Amniotic epithelial cell (primary cell): ENCODE measurements at regions not wholly inside any gene's neighbourhood (a gene's known extent, or its start where the extent isn't known, plus 50 kb on each side); places are given as distances from the start of the nearest gene placed in this dataset.

Experiments
- DNase-seq: peaks from one replicate; pipeline ENCODE4 v3.0.0-alpha.2; 2010; ENCODE audit warnings: low read depth

- no peak for DNase-seq
Measured at GRCh38 chr2:15794608-15795134, 145.7 kb upstream of the MYCN start.

- DNase-seq, result no peak
Measured at GRCh38 chr2:15795426-15795825, 144.9 kb upstream of the MYCN start.

DNA sequence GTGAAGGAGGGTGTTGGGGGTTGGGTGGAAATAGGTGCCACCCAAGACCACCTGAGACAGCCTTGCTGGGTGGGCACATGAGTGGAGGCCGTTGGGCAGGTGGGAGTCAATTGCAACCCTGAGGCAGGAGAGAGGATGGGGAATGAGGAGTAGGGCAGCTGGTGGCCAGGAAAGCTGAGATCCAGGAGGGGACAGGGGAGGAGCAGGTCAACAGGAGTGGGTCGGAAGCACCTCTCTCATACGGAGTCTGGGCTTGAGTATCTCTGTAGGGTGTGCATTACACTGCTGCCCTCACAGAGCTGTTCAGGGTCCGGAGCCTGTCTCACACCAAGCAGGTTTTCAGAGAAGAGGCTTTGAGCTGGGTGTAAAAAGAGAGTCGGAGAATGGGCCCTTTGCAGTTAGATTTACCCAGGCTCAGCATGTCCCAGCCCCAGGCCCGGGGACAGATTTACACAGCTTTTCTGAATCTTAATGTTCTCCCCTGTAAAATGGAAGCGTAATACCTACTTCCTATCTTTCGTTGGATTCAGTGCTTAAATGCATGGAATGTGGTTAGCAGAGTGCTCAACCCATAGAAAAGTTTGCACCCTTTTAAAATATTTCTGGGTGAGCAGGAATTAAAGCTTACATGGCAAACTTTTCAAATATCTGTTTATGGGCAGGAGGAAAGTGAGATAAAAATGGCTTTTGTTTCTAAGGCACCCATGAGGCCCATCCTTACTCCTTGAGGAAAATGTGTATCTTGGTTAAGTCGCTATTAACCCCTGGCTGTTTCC lies 144.0 kb upstream of the MYCN start:
- no peak for DNase-seq

GRCh38 chr2:15797231-15797938 lies 143.0 kb upstream of the MYCN start:
- DNase-seq, result no peak

- DNase-seq, result no peak
Measured at GRCh38 chr2:15797939-15798281, 142.4 kb upstream of the MYCN start.

DNA sequence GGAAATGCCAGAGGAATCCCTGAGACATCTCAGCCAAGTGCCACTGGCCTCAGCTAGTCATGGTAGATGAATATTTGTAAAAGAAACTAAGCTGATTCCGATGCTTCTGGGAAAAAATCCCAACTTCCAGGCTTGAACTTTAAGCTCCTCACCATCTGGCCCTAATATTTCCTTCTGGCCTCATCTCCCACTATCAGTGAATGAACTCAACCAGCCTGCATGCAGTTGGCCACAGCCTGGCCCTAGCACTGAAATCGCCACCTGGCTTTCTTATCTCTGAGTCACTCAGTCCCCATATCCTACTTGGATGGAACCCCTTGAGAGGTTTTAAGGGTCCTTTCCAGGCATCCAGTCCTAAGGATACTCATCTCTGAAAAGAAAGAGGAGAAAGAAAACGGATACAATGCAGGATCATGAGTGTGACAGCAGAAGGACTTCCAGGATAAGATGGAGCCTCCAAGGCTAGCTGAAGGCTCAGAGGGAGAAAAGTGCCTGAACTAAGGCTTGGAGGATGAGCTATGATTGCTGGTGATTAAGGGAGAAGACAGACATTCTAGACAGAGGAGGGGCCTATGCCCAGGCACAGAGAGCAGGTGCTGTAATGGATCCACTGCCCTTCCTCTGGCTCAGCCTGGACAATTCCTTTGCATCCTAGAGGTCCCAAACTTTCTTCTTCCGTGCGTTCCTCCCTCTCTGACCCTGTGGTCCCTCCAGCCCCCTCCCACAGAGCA lies 141.5 kb upstream of the MYCN start:
- DNase-seq, result no peak

- DNase-seq, result no peak
Measured at GRCh38 chr2:15799432-15799827, 140.9 kb upstream of the MYCN start.

- DNase-seq, result no peak
Measured at GRCh38 chr2:15800495-15801329, 139.6 kb upstream of the MYCN start.

- no peak for DNase-seq
Measured at GRCh38 chr2:15801439-15801838, 138.9 kb upstream of the MYCN start.

- DNase-seq, result no peak
Measured at GRCh38 chr2:15801904-15802303, 138.4 kb upstream of the MYCN start.

DNA sequence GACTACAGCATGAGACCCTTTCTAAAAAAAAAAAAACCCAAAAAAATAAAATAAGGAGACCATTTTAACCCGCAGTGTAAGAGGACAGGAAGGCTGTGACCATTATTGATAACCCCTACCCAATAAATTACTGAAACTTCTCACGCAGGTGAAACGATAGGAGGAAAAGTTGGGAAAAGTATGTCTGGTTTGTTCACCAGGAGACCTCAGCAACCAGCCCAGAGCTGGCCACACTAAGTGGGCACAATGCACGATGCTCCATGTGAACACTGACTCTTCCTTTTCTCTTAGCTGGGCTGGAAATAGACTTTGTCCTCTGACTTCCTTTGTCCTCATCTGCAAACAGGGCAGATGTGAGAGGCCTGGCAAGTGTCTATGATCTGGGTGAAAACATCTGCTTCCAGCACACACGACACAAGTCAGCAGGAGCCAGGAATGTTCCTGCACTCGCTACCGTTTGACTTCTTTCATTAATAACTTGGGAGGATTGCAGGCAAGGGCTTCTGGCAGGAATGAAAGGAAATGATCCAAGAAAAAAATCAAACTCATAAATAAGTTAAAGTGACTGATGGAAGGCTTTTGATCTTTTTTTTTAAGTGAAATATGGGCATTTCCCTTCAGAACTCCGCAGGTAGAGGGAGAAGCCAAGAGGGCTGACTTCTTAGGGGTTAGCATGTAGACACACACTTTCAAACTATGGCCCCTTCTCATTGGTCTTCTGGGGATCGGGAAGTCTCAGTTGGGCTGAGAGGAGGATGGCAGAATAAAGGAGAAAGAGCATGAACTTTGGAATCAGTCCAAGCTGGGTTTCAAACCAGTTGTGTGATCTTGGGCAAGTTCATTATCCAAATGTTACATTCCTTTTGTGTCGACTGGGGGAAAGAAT lies 137.4 kb upstream of the MYCN start:
- DNase-seq, result no peak

GRCh38 chr2:15803543-15804245 lies 136.7 kb upstream of the MYCN start:
- no peak for DNase-seq

- DNase-seq, result no peak
Measured at GRCh38 chr2:15804246-15804619, 136.1 kb upstream of the MYCN start.

GRCh38 chr2:15804691-15805090 lies 135.7 kb upstream of the MYCN start:
- no peak for DNase-seq

GRCh38 chr2:15805206-15805605 lies 135.1 kb upstream of the MYCN start:
- no peak for DNase-seq

DNA sequence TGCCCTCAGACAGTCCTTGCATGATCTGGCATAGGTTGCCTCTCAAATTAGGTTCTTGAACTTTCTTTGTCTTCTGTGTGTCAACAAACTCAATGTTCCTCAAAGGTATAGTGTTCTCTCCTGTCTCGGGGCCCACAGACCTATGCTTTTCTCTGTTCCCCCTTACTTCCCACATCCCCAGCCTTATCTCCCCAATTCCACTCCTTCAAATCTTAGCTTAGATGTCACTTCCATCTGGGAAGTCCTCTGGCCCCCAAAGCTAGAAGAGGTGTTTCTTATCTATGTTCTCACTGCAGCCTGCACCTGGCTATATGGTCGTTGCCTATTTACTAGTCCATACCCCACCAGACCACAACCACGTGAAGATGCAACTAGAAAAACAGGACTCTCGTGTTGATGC lies 134.6 kb upstream of the MYCN start:
- no peak for DNase-seq

GRCh38 chr2:15806801-15807417 lies 133.4 kb upstream of the MYCN start:
- no peak for DNase-seq

DNA sequence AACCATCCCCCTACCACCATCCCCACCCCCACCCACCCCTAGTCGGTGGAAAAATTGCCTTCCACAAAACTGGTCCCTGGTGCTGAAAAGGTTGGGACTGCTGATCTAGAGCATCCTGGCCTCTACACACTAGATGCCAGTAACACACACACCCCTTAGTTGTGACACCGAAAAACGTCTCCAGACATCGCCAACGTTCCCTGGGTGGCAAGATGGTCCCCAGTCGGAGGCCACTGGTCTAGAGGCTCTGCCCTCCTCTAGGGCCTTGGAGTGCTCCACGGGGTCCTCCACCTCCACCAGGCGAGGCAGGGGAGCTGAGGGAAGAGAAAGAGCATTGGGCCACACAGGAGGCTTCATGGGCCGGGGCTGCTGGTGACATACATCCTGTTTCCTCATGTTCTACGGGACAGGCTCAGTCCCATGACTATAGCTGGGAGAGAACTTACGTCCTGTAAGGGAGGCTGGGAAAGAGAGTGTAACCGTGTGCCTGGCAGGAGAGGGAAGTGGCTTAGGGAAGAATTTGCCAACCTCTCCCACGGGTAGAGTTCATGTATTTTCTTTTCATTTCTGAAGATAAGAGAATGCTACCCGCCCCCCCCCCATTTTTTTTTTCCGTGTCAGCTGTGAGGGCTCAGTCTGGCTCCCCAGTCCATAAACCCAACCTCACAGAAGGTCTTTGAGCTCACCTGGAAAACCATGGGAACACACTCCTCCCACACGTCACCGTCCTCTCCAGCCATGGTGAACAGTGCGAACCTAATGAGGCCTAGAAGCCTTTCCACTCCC lies 132.7 kb upstream of the MYCN start:
- no peak for DNase-seq
